ENCODE measurements at regions not wholly inside any gene's neighbourhood (a gene's known extent, or its start where the extent isn't known, plus 50 kb on each side); places are given as distances from the start of the nearest gene placed in this dataset.

DNA sequence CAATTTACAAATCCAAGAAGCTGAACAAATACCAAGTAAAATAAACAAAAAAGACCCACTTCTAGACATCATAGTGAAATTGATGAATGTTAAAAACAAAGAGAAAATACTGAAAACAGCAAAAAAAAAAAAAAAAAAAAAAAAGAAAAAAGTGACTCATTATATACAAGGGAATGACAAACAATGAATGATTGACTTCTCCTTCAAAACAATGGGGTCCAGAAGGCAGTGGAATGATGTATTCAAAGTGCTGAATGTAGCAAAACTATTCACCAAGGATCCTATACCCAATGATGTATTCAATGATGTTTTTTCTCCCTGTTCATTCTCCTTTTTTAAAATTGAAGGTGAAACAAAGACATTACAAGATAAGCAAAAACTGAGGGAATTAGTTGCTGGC is 650.0 kb downstream of the UTRN start:
- H4K20me1 ChIP-seq (ENCODE audit: insufficient read depth, low read length), result no peaks in the 10 kb centered on the region
- no peaks in the 10 kb centered on the region for H3K79me2 ChIP-seq (ENCODE audit: insufficient read depth, low read length)
- H3K27me3 ChIP-seq (ENCODE audit: insufficient read depth, low read length), result no peaks in the 10 kb centered on the region
- H3K4me1 ChIP-seq (ENCODE audit: insufficient read depth, low read length), result peaks cover 18% of the 10 kb centered on the region
- no peak overlapping the region for H3K27ac ChIP-seq (ENCODE audit: low read depth, low read length)
- no peak overlapping the region for H3K4me3 ChIP-seq (ENCODE audit: insufficient read depth, low read length)
- H3K9me3 ChIP-seq (ENCODE audit: low read depth, low read length), result no peaks in the 10 kb centered on the region
- no peak for DNase-seq (ENCODE audit: insufficient read length, low spot score, missing footprints)
- no peaks in the 10 kb centered on the region for H3K36me3 ChIP-seq (ENCODE audit: insufficient read depth, low read length)
- no peak overlapping the region for H3K4me2 ChIP-seq (ENCODE audit: insufficient read depth, low read length)
- no peak overlapping the region for H2AFZ ChIP-seq (ENCODE audit: low read length)
- TF ChIP-seq CTCF (IDR thresholded peaks at IDR 0.05; ENCODE audit: extremely low read depth, low read depth, low read length), result no peak

GRCh38 chr6:144935661-144936060 is 650.5 kb downstream of the UTRN start:
- Histone ChIP-seq H3K9me3 (ENCODE audit: low read depth, low read length) (no peaks in the 10 kb centered on the region), H2AFZ (ENCODE audit: low read length) (peak overlapping the region; percentile 71), H3K4me1 (ENCODE audit: insufficient read depth, low read length) (peaks cover 19% of the 10 kb centered on the region), H3K27me3 (ENCODE audit: insufficient read depth, low read length) (no peaks in the 10 kb centered on the region), H3K36me3 (ENCODE audit: insufficient read depth, low read length) (no peaks in the 10 kb centered on the region), H4K20me1 (ENCODE audit: insufficient read depth, low read length) (no peaks in the 10 kb centered on the region), H3K27ac (ENCODE audit: low read depth, low read length) (no peak overlapping the region), H3K79me2 (ENCODE audit: insufficient read depth, low read length) (no peaks in the 10 kb centered on the region), H3K4me3 (ENCODE audit: insufficient read depth, low read length) (no peak overlapping the region), H3K4me2 (ENCODE audit: insufficient read depth, low read length) (no peak overlapping the region)
- no peak for TF ChIP-seq CTCF (IDR thresholded peaks at IDR 0.05; ENCODE audit: extremely low read depth, low read depth, low read length)
- DNase-seq (ENCODE audit: insufficient read length, low spot score, missing footprints), result no peak

DNA sequence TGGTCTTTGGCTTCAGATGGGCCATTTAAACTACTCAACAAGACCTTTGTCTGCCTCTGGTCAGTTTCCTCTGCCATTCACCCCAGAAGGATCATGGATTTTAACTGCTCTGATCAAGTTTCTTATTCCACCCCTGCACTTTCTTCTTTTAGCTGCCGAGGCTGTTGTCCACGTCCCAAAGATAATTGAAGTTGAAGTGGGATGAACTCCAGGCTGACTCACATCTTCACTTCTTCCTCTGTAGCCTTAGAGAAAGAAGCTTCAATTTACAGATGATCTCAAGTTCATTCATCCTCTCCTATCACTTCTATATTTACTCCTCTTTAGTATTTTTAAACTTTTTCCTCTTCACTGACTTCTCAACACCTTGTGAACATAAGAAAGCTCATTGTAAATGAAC is 651.6 kb downstream of the UTRN start:
- H3K27ac ChIP-seq (ENCODE audit: low read depth, low read length), result peak overlapping the region; percentile 31
- H3K4me1 ChIP-seq (ENCODE audit: insufficient read depth, low read length), result peaks cover 19% of the 10 kb centered on the region
- H3K27me3 ChIP-seq (ENCODE audit: insufficient read depth, low read length), result no peaks in the 10 kb centered on the region
- TF ChIP-seq CTCF (IDR thresholded peaks at IDR 0.05; ENCODE audit: extremely low read depth, low read depth, low read length), result no peak
- H3K4me2 ChIP-seq (ENCODE audit: insufficient read depth, low read length), result peak overlapping the region; percentile 47
- H3K36me3 ChIP-seq (ENCODE audit: insufficient read depth, low read length), result no peaks in the 10 kb centered on the region
- no peaks in the 10 kb centered on the region for H3K9me3 ChIP-seq (ENCODE audit: low read depth, low read length)
- no peak for DNase-seq (ENCODE audit: insufficient read length, low spot score, missing footprints)
- no peaks in the 10 kb centered on the region for H3K79me2 ChIP-seq (ENCODE audit: insufficient read depth, low read length)
- H2AFZ ChIP-seq (ENCODE audit: low read length), result peak overlapping the region; percentile 71
- no peak overlapping the region for H3K4me3 ChIP-seq (ENCODE audit: insufficient read depth, low read length)
- H4K20me1 ChIP-seq (ENCODE audit: insufficient read depth, low read length), result no peaks in the 10 kb centered on the region

GRCh38 chr6:144939921-144940320 is 654.8 kb downstream of the UTRN start:
- Histone ChIP-seq H4K20me1 (ENCODE audit: insufficient read depth, low read length) (no peaks in the 10 kb centered on the region), H3K36me3 (ENCODE audit: insufficient read depth, low read length) (no peaks in the 10 kb centered on the region), H3K4me1 (ENCODE audit: insufficient read depth, low read length) (peaks cover 19% of the 10 kb centered on the region), H3K79me2 (ENCODE audit: insufficient read depth, low read length) (no peaks in the 10 kb centered on the region), H3K9me3 (ENCODE audit: low read depth, low read length) (no peaks in the 10 kb centered on the region), H2AFZ (ENCODE audit: low read length) (peak overlapping the region; percentile 54), H3K4me2 (ENCODE audit: insufficient read depth, low read length) (no peak overlapping the region), H3K27ac (ENCODE audit: low read depth, low read length) (no peak overlapping the region), H3K27me3 (ENCODE audit: insufficient read depth, low read length) (no peaks in the 10 kb centered on the region), H3K4me3 (ENCODE audit: insufficient read depth, low read length) (no peak overlapping the region)
- no peak for DNase-seq (ENCODE audit: insufficient read length, low spot score, missing footprints)
- TF ChIP-seq CTCF (IDR thresholded peaks at IDR 0.05; ENCODE audit: extremely low read depth, low read depth, low read length), result no peak

All from osteoblast (primary cell).